GM12878 (cell line): ENCODE measurements at regions not wholly inside any gene's neighbourhood (a gene's known extent, or its start where the extent isn't known, plus 50 kb on each side); places are given as distances from the start of the nearest gene placed in this dataset.

Experiments
- ATAC-seq: fragments of 200-7000 bp; cut with Tn5 transposase; 3 replicates; pipeline ENCODE4 v1.9.1; 2020; ENCODE audit warnings: mild to moderate bottlenecking, moderate library complexity
- BruUV-seq: library from RNA; stranded (reverse); fragments of 400-500 nt; replicated peaks from 2 replicates; lab custom pipeline; 2021; lab: Mats Ljungman, UMichigan
- CTCF ChIA-PET: fragments of 300-600 bp; sonication (Branson Sonifier 250); formaldehyde crosslinking; extraction: SDS; loops from one replicate; lab custom pipeline; 2021; ENCODE audit warnings: inconsistent platforms; lab: Yijun Ruan, JAX
- POLR2A ChIA-PET: fragments of 350-600 bp; formaldehyde crosslinking; extraction: SDS; loops from one replicate; lab custom pipeline; 2021; ENCODE audit warnings: inconsistent platforms; lab: Charles Lee
- RAD21 ChIA-PET: fragments of 300-600 bp; sonication (Branson Sonifier 250); formaldehyde crosslinking; loops from one replicate; lab custom pipeline; 2023; ENCODE audit warnings: antibody characterized with exemption; ENCODE audit not compliant: unreplicated experiment; lab: Charles Lee
- SMC1A ChIA-PET: fragments of 300-600 bp; sonication (Branson Sonifier 250); formaldehyde crosslinking; loops from one replicate; lab custom pipeline; 2023; ENCODE audit not compliant: unreplicated experiment, uncharacterized antibody; lab: Charles Lee
- DNase-seq: peaks from one replicate; pipeline ENCODE4 v3.0.0-alpha.2; 2011; ENCODE audit warnings: low read depth, low spot score
- FAIRE-seq: peaks from 3 replicates; lab custom pipeline; 2011; peaks lifted over from hg19 to GRCh38; lab: Jason Lieb, UNC
- H2AFZ ChIP-seq: 2 replicates; pipeline ENCODE4 v1.6.0; 2011; ENCODE audit warnings: low read depth, low read length, control low read depth; ENCODE audit not compliant: control insufficient read depth
- H3K27ac ChIP-seq: 2 replicates; pipeline ENCODE4 v1.5.1; 2011; ENCODE audit warnings: control low read depth; ENCODE audit not compliant: control insufficient read depth, insufficient read depth
- H3K27me3 ChIP-seq, 2 experiments: replicated peaks in 1 of 2; 2 replicates each; pipeline versions ENCODE4 v1.6.0 to v1.6.1; 2011; ENCODE audit warnings: low read length in 1 of 2; ENCODE audit not compliant: control insufficient read depth in 2 of 2, insufficient read depth in 2 of 2
- H3K36me3 ChIP-seq, 2 experiments: 2 replicates each; pipeline ENCODE4 v1.5.1; 2011; ENCODE audit warnings: low read length in 1 of 2; ENCODE audit not compliant: control insufficient read depth in 2 of 2, insufficient read depth in 2 of 2
- H3K4me1 ChIP-seq: 2 replicates; pipeline ENCODE4 v1.6.1; 2011; ENCODE audit warnings: mild to moderate bottlenecking, low read length, moderate library complexity, mixed read lengths; ENCODE audit not compliant: control insufficient read depth, insufficient read depth
- H3K4me2 ChIP-seq: 2 replicates; pipeline ENCODE4 v1.6.0; 2011; ENCODE audit warnings: control low read depth; ENCODE audit not compliant: control insufficient read depth, insufficient read depth
- H3K4me3 ChIP-seq: fragments of 200-600 bp; sonication (generic); 2 replicates; pipeline ENCODE4 v1.5.1; 2016
- H3K79me2 ChIP-seq: 2 replicates; pipeline ENCODE4 v1.6.0; 2011; ENCODE audit warnings: low read length; ENCODE audit not compliant: control insufficient read depth, insufficient read depth
- H3K9ac ChIP-seq: 2 replicates; pipeline ENCODE4 v1.8.0; 2011; ENCODE audit warnings: low read length, control low read depth, mixed read lengths; ENCODE audit not compliant: control insufficient read depth, insufficient read depth
- H3K9me3 ChIP-seq: replicated peaks from 3 replicates; pipeline ENCODE4 v1.5.1; 2011; ENCODE audit warnings: mild to moderate bottlenecking, low read length; ENCODE audit not compliant: control insufficient read depth, insufficient read depth
- H4K20me1 ChIP-seq: 2 replicates; pipeline ENCODE4 v1.6.0; 2011; ENCODE audit not compliant: control insufficient read depth, insufficient read depth
- CBX5 ChIP-seq: sonication (generic); IDR thresholded peaks from 2 replicates; pipeline ENCODE4 v1.6.1; 2016; ENCODE audit warnings: low read depth, moderate library complexity, mild to moderate bottlenecking, inconsistent platforms
- CHD1 ChIP-seq: IDR thresholded peaks from 2 replicates; pipeline ENCODE4 v1.6.1; 2012; ENCODE audit warnings: low read depth, low read length, improper control_type of control experiment
- KDM1A ChIP-seq: fragments of 200-600 bp; sonication (generic); IDR thresholded peaks from 2 replicates; pipeline ENCODE4 v1.6.1; 2016; ENCODE audit warnings: borderline replicate concordance
- MXI1 ChIP-seq: fragments of 150-350 bp; IDR thresholded peaks from 2 replicates; pipeline ENCODE4 v1.6.1; 2011; ENCODE audit warnings: low read depth, mild to moderate bottlenecking, inconsistent platforms, low read length, improper control_type of control experiment
- MYB ChIP-seq: fragments of 150-350 bp; IDR thresholded peaks from 2 replicates; pipeline ENCODE4 v1.6.1; 2014; ENCODE audit warnings: mild to moderate bottlenecking, low read depth, low read length, borderline replicate concordance
- POLR2AphosphoS2 ChIP-seq: IDR thresholded peaks from 2 replicates; pipeline ENCODE4 v1.6.1; 2011; ENCODE audit warnings: low read depth, mild to moderate bottlenecking, low read length, improper control_type of control experiment, moderate library complexity
- RAD51 ChIP-seq: fragments of 450-650 bp; IDR thresholded peaks from 2 replicates; pipeline ENCODE4 v1.6.1; 2016; ENCODE audit warnings: moderate library complexity, mild to moderate bottlenecking, inconsistent platforms
- RB1 ChIP-seq: fragments of 450-650 bp; formaldehyde crosslinking; IDR thresholded peaks from 2 replicates; pipeline ENCODE4 v1.6.1; 2017; ENCODE audit warnings: mild to moderate bottlenecking, borderline replicate concordance
- SREBF1 ChIP-seq: IDR thresholded peaks from 2 replicates; pipeline ENCODE4 v1.6.1; 2012; ENCODE audit warnings: mild to moderate bottlenecking, low read length
- SREBF2 ChIP-seq: IDR thresholded peaks from 2 replicates; pipeline ENCODE4 v1.6.1; 2012; ENCODE audit warnings: mild to moderate bottlenecking, low read length
- TARDBP ChIP-seq: IDR thresholded peaks from 2 replicates; pipeline ENCODE4 v1.6.1; 2016; ENCODE audit warnings: borderline replicate concordance
- TCF3 ChIP-seq: IDR thresholded peaks from 2 replicates; pipeline ENCODE4 v1.6.1; 2012; ENCODE audit warnings: low read depth, mild to moderate bottlenecking, low read length, borderline replicate concordance; ENCODE audit not compliant: insufficient read depth
- TCF7 ChIP-seq: IDR thresholded peaks from 2 replicates; pipeline ENCODE4 v1.6.1; 2014; ENCODE audit warnings: antibody characterized with exemption, borderline replicate concordance
- WGBS: methylation state at CpG from one replicate; pipeline ENCODE4 v1.1.6; 2016; ENCODE audit warnings: low lambda C conversion rate; ENCODE audit not compliant: insufficient replicate concordance, insufficient coverage; ENCODE audit errors: missing lambda C conversion rate; 5-methylcytosine and 5-hydroxymethylcytosine counted together
- in situ Hi-C: fragments of 300-500 bp; cut with MboI; formaldehyde crosslinking; loops from 9 replicates; pipeline ENCODE4 v1.14.3; 2018; ENCODE audit warnings: mixed read lengths
- intact Hi-C: fragments of 100-400 bp; cut with micrococcal nuclease; formaldehyde crosslinking; loops from one replicate; pipeline ENCODE4 v1.14.2; 2022; ENCODE audit not compliant: unreplicated experiment

GRCh38 chr13:95432141-95432540 lies 120.4 kb upstream of the CLDN10 start:
- DNase-seq (no peak), FAIRE-seq (no peak), ATAC-seq (no peak)
- Histone ChIP-seq H3K27ac (no peak overlapping the region), H3K9ac (no peak overlapping the region), H3K4me2 (no peak overlapping the region), H3K27me3 (no peaks in the 10 kb centered on the region), H3K4me1 (no peaks in the 10 kb centered on the region), H3K79me2 (no peaks in the 10 kb centered on the region), H3K36me3 (no peaks in the 10 kb centered on the region), H4K20me1 (no peaks in the 10 kb centered on the region), H2AFZ (no peak overlapping the region), H3K4me3 (no peak overlapping the region), H3K9me3 (no peaks in the 10 kb centered on the region)
- TF ChIP-seq RAD51: no peak
- TF ChIP-seq RB1: no peak
- TF ChIP-seq CHD1: no peak
- no peak for TF ChIP-seq TCF3
- no peak for TF ChIP-seq TARDBP
- no peak for TF ChIP-seq KDM1A
- TF ChIP-seq POLR2AphosphoS2: no peak
- no peak for TF ChIP-seq MXI1
- TF ChIP-seq SREBF2: no peak
- no peak for TF ChIP-seq CBX5
- no peak for TF ChIP-seq TCF7
- TF ChIP-seq MYB: no peak
- TF ChIP-seq SREBF1: no peak
- SMC1A ChIA-PET: no interaction called here
- POLR2A ChIA-PET: no interaction called here
- in situ Hi-C loops (no loop called here), intact Hi-C loops (no loop called here)
- BruUV-seq: no TSS peak
- WGBS: 33% methylated on average over 3 of the region's 4 CpGs
- CTCF ChIA-PET: interaction anchor here (1.5 kb wide), 1 partner anchor 243 kb away, joined by 3 read pairs; no protein-coding TSS in a partner anchor
- RAD21 ChIA-PET: no interaction called here
